ENCODE measurements at regions not wholly inside any gene's neighbourhood (a gene's known extent, or its start where the extent isn't known, plus 50 kb on each side); places are given as distances from the start of the nearest gene placed in this dataset.

DNA sequence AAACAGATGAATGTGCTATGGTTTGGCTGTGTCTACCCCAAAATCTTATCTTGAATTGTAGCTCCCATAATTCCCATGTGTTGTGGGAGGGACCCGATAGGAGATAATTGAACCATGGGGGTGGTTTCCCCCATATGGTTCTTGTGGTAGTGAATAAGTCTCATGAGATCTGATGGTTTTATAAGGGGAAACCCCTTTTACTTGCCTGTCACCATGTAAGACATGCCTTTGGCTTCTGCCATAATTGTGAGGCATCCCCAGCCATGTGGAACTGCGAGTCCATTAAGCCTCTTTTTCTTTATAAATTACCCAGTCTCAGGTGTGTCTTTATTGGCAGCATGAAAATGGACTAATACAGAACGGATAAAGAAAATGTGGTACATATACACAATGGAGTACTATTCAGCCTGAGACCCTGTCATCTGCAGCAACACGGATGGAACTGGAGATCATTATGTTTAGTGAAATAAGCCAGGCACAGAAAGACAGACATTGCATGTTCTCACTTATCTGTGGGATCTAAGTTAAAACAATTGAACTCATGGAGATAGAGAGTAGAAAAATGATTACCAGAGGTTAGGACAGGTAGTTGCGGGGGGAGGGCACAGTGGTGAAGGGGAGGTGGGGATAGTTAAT lies 587.6 kb upstream of the NRP1 start:
- Histone ChIP-seq H3K27ac (no peak overlapping the region), H3K9me3 (no peaks in the 10 kb centered on the region), H3K4me3 (no peak overlapping the region), H3K4me1 (no peaks in the 10 kb centered on the region), H3K27me3 (no peaks in the 10 kb centered on the region), H3K36me3 (no peaks in the 10 kb centered on the region)
- TF ChIP-seq POLR2A (IDR thresholded peaks at IDR 0.05), result no peak
- TF ChIP-seq, protein P1, sequence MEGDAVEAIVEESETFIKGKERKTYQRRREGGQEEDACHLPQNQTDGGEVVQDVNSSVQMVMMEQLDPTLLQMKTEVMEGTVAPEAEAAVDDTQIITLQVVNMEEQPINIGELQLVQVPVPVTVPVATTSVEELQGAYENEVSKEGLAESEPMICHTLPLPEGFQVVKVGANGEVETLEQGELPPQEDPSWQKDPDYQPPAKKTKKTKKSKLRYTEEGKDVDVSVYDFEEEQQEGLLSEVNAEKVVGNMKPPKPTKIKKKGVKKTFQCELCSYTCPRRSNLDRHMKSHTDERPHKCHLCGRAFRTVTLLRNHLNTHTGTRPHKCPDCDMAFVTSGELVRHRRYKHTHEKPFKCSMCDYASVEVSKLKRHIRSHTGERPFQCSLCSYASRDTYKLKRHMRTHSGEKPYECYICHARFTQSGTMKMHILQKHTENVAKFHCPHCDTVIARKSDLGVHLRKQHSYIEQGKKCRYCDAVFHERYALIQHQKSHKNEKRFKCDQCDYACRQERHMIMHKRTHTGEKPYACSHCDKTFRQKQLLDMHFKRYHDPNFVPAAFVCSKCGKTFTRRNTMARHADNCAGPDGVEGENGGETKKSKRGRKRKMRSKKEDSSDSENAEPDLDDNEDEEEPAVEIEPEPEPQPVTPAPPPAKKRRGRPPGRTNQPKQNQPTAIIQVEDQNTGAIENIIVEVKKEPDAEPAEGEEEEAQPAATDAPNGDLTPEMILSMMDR (IDR thresholded peaks at IDR 0.05), result no peak
- no peak for DNase-seq

GRCh38 chr10:33920351-33920750 lies 585.9 kb upstream of the NRP1 start:
- H3K27ac ChIP-seq, result no peak overlapping the region

GRCh38 chr10:33919244-33919643 lies 584.8 kb upstream of the NRP1 start:
- H3K4me1 ChIP-seq, result no peaks in the 10 kb centered on the region
- H3K36me3 ChIP-seq, result no peaks in the 10 kb centered on the region
- TF ChIP-seq POLR2A (IDR thresholded peaks at IDR 0.05), result no peak
- TF ChIP-seq, protein P1 (IDR thresholded peaks at IDR 0.05), result no peak

More at GRCh38 chr10:33920351-33920750, 585.9 kb upstream of the NRP1 start:
- TF ChIP-seq, protein P1 (IDR thresholded peaks at IDR 0.05), result no peak
- TF ChIP-seq POLR2A (IDR thresholded peaks at IDR 0.05), result no peak
- Histone ChIP-seq H3K4me3 (no peak overlapping the region), H3K4me1 (no peaks in the 10 kb centered on the region), H3K36me3 (no peaks in the 10 kb centered on the region), H3K9me3 (no peaks in the 10 kb centered on the region), H3K27me3 (no peaks in the 10 kb centered on the region)
- DNase-seq, result no peak

GRCh38 chr10:33917069-33917780 lies 582.8 kb upstream of the NRP1 start:
- Histone ChIP-seq H3K27ac (no peak overlapping the region), H3K9me3 (no peaks in the 10 kb centered on the region), H3K4me3 (no peak overlapping the region), H3K4me1 (no peaks in the 10 kb centered on the region), H3K27me3 (no peaks in the 10 kb centered on the region), H3K36me3 (no peaks in the 10 kb centered on the region)
- TF ChIP-seq POLR2A (IDR thresholded peaks at IDR 0.05), result no peak
- TF ChIP-seq, protein P1 (IDR thresholded peaks at IDR 0.05), result no peak
- no peak for DNase-seq

More at GRCh38 chr10:33919244-33919643, 584.8 kb upstream of the NRP1 start:
- DNase-seq, result no peak
- Histone ChIP-seq H3K4me3 (no peak overlapping the region), H3K27me3 (no peaks in the 10 kb centered on the region), H3K9me3 (no peaks in the 10 kb centered on the region), H3K27ac (no peak overlapping the region)

DNA sequence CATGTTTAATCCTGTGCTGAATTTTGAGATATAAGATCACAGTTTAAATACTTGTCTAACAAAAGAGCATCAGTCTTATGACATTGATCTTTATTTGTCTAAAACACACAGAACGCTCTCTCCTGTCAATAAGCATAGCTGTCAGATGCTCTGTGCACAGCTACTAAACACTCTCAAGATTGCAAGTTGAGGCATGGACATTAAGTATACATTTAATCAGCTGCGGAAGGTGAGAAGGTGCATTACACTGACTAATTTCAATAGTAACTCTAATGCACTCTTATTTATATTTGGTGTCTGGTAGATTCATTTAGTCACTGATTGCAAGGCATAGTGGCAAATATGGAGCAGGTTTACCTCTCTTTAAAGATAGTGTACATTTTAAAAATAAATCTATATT lies 580.3 kb upstream of the NRP1 start:
- no peak for DNase-seq
- H3K27ac ChIP-seq, result no peak overlapping the region
- H3K36me3 ChIP-seq, result no peaks in the 10 kb centered on the region
- no peaks in the 10 kb centered on the region for H3K9me3 ChIP-seq
- TF ChIP-seq, protein P1 (IDR thresholded peaks at IDR 0.05), result no peak
- TF ChIP-seq POLR2A (IDR thresholded peaks at IDR 0.05), result no peak
- H3K4me1 ChIP-seq, result no peaks in the 10 kb centered on the region
- no peaks in the 10 kb centered on the region for H3K27me3 ChIP-seq
- no peak overlapping the region for H3K4me3 ChIP-seq
